GM12865 (cell line): ENCODE measurements at regions not wholly inside any gene's neighbourhood (a gene's known extent, or its start where the extent isn't known, plus 50 kb on each side); places are given as distances from the start of the nearest gene placed in this dataset.

Experiments used
- DNase-seq: peaks from one replicate; pipeline ENCODE4 v3.0.0; 2010; ENCODE audit warnings: low read depth
- H3K4me3 ChIP-seq: 2 replicates; pipeline ENCODE4 v1.5.1; 2011; ENCODE audit warnings: mild to moderate bottlenecking, low read depth, low read length, control low read depth
- CTCF ChIP-seq: IDR thresholded peaks from 2 replicates; pipeline ENCODE4 v1.5.1; 2011; ENCODE audit warnings: low read length, control low read depth, low read depth, inconsistent platforms; ENCODE audit not compliant: insufficient read depth; ENCODE audit errors: missing control alignments

- no peak overlapping the region for H3K4me3 ChIP-seq
- no peak for DNase-seq
- TF ChIP-seq CTCF = no peak
Measured at GRCh38 chr2:138106606-138107005, 142.3 kb downstream of the HNMT start.

GRCh38 chr2:138107288-138107687 is 143.0 kb downstream of the HNMT start:
- no peak overlapping the region for H3K4me3 ChIP-seq
- no peak for DNase-seq
- no peak for TF ChIP-seq CTCF

- H3K4me3 ChIP-seq = no peak overlapping the region
- no peak for TF ChIP-seq CTCF
- no peak for DNase-seq
Measured at GRCh38 chr2:138110453-138111083, 146.3 kb downstream of the HNMT start.

GRCh38 chr2:138112536-138112935 is 148.3 kb downstream of the HNMT start:
- DNase-seq = no peak
- no peak overlapping the region for H3K4me3 ChIP-seq
- no peak for TF ChIP-seq CTCF

- H3K4me3 ChIP-seq = no peak overlapping the region
- no peak for DNase-seq
- TF ChIP-seq CTCF = no peak
Measured at GRCh38 chr2:138113871-138114525, 149.7 kb downstream of the HNMT start.

GRCh38 chr2:138115666-138116065 is 151.4 kb downstream of the HNMT start:
- no peak for DNase-seq
- H3K4me3 ChIP-seq = no peak overlapping the region
- no peak for TF ChIP-seq CTCF

- no peak overlapping the region for H3K4me3 ChIP-seq
- DNase-seq = no peak
- TF ChIP-seq CTCF = no peak
Measured at GRCh38 chr2:138116456-138116855, 152.2 kb downstream of the HNMT start.
